RPMI7951 (cell line): ENCODE measurements at regions not wholly inside any gene's neighbourhood (a gene's known extent, or its start where the extent isn't known, plus 50 kb on each side); places are given as distances from the start of the nearest gene placed in this dataset.

Experiments used
- DNase-seq: peaks from one replicate; pipeline ENCODE4 v3.0.0-alpha.2; 2012; ENCODE audit warnings: low read depth

- DNase-seq, result no peak
Measured at GRCh38 chr4:106767991-106768390, 268.1 kb downstream of the DKK2 start.

- DNase-seq, result no peak
Measured at GRCh38 chr4:106766519-106766918, 269.6 kb downstream of the DKK2 start.

GRCh38 chr4:106764774-106765173 lies 271.3 kb downstream of the DKK2 start:
- no peak for DNase-seq

DNA sequence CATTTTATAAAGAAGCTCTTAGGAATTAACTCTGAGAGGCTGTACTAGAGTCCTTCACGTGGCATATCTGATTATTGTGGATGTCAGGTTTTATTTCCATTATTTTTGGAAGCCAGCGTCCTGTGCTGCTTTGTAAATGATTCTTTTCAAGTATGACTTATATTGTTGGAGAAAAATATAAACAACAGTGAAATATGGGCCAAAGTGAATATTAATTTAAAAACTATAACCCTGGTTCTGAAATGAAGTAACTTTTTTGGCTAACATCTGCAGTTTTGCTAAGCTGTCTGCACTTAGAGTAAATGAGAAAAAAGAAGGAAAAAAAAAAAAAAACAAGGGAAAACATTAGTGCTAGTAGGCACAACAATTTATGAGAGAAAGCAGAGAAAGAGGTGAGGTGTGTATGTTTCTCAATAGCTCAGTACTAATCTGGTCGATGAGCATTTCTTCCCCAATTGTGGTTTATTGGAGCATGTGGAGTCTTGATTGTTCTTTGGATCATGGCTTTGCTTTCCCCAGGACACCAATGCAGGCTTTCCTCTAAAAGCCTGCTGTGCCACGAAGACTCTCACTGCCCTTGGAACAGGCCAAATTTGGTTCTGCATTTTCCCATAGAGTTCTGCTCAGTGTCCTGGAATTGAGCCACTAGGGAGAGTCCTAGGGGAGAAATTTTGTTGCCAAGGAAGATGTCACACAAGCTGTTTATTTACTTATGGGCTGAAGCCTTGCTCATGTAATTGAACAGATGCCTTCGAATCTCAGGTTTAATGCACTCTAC lies 273.3 kb downstream of the DKK2 start:
- DNase-seq, result no peak

- no peak for DNase-seq
Measured at GRCh38 chr4:106753426-106753825, 282.7 kb downstream of the DKK2 start.

DNA sequence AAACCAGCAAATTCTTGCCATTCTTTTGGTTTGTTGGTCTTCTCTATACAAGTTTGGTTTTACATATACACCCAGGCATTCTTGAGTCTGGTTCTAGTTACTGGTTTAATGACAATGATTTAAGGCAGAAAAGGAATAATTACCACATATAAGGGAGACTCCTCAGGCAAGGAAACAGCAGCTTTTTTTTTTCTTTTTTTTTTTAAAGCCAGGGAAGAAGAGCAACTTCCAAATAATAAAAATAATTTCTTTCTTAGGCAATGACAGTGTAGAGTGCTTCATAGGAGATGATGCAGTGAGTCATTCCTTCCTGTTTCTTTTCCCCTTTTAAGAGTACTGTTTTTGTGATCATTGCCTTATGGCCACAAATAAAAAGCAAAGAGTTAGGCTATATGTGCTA lies 289.7 kb downstream of the DKK2 start:
- DNase-seq, result peak; percentile 5

DNA sequence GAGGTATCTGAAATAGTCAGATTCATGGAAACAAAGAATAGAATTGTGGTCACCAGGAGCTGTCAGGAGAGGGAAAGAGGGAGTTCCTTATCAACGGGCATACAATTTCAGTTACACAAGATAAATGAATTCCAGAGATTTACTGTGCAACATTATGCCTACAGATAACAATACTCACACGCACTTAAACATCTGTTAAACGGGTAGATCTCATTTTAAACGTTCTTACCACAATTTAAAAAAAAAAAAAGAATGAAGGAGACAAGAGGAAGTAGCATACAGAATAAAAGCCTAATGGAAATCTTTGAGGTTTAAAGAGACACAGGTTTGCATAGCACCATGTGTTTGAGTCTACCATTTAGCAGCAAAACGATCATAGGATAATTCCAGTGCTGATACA lies 298.0 kb downstream of the DKK2 start:
- DNase-seq, result no peak

DNA sequence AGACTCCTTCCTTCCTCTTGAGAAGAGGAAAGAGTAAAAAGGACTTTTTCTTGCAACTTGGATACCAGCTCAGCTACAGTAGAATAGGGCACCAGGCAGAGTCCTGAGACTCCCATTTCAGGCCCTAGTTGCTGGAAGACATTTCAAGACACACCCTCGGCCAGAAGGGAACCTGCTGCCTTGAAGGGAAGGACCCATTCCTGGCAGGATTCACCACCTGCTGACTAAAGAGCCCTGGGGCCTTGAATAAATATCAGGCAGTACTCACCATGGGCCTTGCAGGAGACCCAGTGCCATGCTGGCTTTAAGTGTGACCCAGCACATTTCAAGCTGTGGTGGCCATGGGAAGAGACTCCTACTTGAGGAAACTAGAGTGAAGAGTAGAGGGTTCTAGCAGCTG lies 317.6 kb downstream of the DKK2 start:
- no peak for DNase-seq

DNA sequence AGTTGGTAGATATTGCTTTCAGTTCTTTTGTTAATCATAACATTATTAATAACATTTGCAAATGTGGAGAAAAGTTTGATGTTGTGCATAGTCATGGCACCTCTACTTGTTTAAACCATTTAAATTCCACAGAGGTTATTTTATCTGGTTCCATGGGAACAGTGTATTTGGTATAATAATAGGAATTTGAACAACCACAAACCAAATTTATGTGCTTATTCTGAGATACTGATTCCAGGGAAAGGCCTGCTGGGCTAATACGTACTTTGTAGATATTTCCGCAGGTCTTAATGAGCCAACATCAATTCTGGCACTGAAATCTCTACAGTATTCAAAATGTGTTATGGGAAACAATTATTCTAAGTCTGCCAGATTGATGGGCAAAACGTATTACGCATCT lies 319.0 kb downstream of the DKK2 start:
- DNase-seq, result no peak

GRCh38 chr4:106715825-106716224 lies 320.3 kb downstream of the DKK2 start:
- no peak for DNase-seq

DNA sequence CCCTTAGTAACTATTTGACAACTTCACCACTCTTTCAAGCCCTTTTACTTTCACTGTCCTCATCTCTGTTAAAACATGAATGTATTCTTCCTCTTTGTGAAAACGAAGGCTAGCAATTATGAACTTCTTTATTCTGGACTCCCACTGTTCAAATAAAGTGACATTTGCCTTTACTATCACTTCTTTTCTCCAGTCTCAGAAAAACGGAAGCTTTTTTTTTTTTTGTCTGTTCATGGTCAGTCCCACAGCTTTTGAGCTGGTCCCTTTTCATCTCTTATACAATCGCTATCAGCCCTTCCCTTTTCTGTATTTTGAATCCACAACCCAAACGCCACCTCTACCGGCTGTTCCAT lies 327.7 kb downstream of the DKK2 start:
- no peak for DNase-seq

DNA sequence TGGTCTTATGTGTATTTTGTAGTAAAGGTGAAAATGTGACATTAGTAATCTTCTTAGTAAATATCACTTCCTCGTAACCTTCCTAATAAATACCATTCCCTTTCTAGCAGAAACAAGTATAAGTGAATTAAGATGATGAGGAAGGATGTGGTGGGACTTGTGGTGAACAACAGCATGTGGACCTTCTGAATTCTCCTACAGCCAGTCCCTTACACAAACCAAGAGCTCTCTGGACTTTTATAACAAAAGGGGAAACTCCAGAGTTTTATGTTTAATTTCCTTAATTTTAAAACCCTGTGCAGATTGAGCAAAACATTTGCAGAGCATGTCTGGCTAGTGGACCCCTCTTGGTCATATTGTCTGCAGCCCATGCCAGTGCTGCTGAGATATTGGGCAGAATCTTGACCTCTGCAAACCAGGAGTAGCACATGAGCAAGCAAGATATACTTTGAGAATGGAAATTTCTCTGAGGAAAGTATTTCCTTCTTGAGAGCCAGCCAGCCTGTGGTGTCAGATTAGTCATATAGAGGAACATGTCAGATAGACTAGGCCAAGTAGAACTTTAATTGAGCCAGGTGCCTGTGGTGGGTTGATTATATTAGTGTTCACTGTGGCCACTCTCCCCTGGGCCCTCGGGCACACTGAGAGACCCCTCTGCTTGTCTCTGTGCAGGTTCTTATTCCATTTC lies 328.2 kb downstream of the DKK2 start:
- no peak for DNase-seq

DNA sequence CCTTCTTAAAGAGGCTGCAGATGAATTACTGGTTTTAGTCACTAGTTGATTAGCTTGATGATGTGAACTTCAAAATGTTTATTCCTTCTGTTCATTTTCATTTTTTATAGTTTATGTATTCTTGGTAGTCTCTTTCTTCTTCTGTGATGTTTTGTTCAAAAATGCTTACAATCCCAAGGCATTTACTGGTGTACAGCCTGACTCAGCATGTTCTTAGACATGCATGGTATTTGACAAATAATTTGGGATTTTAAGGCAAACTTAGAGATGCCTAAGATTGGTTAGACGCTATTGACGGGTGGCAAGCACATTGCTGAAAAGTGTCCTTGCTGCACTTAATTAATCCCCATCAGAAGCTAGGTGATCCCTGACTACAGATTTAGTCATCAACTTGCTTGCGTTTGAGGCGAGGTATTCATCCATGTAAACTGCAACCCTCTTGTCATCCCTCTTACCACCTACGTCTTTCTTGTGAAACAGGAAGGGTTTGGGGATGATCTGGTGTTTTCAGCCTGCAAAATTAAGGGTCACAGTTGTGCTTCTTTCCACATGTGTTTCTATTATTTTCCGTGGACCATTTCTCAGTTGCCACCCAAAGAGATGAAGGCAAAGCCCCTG lies 331.8 kb downstream of the DKK2 start:
- DNase-seq, result no peak

DNA sequence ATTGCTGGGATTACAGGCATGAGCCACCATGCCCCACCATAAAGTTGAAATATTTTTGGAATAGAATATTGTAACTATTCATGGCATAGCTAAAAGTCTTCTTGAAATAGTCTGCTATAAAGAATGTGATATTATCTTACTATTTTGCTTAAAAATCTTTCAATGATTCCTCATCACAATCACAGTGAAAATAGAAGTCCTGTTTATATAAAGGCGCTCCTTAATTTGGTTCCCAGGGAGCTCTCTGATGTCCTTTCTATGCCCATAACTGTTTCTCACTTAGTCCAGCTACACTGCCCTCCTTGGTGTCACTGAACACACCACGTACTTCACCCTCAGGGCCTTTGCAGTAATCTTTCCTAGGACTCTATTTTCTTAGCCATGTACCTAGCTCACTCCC lies 331.7 kb upstream of the GIMD1 start:
- DNase-seq, result no peak

- DNase-seq, result no peak
Measured at GRCh38 chr4:106698621-106699195, 330.1 kb upstream of the GIMD1 start.

DNA sequence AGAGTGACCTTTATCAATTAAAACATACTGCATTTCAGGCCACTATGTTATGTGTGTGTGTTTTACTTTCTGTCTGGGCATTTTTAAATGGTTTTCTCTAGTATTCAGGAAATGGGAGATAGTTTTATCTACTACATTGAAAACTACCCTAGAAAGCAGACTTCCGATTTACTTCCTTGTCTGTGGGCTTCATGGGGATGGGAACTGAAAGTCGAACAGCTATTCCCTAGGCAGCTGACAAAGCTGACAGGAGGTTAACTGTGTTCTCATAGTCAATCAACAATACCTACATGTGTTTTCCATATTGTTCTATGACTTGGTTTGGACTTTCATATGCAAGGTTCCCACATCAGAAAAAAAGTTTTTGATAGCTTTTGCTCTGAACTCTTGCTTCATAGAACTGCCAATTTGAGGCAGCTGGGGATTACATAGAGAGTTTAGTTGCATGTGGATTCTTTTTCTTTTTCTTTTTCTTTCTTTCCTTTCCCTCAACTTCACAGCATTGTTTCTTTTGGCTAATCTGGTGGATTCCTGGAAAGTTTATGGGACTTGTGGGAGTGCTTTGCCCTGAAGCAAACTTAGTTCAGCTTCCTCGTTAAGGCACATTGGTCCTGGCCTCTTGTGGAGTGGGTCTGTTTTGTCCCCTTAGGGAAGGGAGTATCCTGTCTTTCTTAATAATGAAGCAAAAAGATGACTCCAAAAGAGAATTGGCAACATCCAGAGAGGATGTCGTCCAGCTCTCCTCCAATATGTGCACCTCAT lies 327.1 kb upstream of the GIMD1 start:
- peak; percentile 15 for DNase-seq

DNA sequence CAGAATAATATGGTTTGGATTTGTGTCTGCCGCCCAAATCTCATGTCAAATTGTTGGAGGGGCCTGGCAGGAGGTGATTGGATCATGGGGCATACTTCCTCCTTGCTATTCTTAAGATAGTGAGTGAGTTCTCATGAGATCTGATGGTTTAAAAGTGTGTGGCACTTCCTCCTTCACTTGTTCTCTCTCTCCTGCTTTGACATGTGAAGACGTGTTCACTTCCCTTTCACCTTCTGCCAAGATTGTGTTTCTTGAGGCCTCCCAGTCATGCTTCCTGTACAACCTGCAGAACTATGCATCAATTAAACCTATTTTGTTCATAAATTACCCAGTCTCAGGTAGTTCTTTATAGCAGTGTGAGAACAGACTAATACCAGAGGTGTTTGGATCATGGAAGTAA lies 325.7 kb upstream of the GIMD1 start:
- DNase-seq, result no peak

GRCh38 chr4:106691749-106692148 lies 323.2 kb upstream of the GIMD1 start:
- no peak for DNase-seq

GRCh38 chr4:106690487-106690886 lies 321.9 kb upstream of the GIMD1 start:
- peak; percentile 49 for DNase-seq

DNA sequence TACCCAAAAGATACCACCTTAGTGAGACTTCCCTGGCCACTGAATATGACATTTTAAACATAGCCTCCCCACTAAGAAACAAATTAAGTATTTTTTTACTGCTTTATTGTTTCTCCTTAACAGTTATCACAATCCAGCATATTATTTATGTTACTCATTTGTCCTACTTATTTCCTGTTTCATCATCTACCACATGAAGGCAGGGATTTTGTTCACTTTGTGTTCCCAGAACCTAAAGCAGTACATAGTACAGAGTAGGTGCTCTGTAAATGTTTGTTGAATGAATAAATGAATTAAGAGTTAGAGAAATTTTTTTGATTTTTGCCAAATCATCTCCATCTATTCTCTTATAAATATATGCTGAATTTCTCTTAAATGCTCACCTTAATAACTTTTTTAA lies 318.4 kb upstream of the GIMD1 start:
- no peak for DNase-seq

DNA sequence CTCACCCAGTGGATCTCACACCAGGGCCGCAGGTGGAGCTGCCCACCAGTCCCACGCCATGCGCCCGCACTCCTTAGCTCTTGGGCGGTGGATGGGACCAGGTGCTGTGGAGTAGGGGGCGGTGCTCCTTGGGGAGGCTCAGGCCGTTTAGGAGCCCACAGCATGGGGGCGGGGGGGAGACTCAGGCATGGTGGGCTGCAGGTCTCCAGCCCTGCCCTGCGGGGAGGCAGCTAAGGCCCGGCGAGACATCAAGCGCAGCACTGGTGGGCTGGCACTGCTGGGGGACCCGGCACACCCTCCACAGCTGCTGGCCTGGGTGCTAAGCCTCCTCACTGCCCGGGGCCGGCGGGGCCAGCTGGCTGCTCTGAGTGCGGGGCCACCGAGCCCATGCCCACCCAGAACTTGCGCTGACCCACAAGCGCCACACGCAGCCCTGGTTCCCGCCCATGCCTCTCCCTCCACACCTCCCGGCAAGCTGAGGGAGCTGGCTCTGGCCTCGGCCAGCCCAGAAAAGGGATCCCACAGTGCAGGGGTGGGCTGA lies 312.9 kb upstream of the GIMD1 start:
- DNase-seq, result no peak

- DNase-seq, result no peak
Measured at GRCh38 chr4:106679063-106679462, 310.5 kb upstream of the GIMD1 start.
